ENCODE measurements at regions not wholly inside any gene's neighbourhood (a gene's known extent, or its start where the extent isn't known, plus 50 kb on each side); places are given as distances from the start of the nearest gene placed in this dataset.

DNA sequence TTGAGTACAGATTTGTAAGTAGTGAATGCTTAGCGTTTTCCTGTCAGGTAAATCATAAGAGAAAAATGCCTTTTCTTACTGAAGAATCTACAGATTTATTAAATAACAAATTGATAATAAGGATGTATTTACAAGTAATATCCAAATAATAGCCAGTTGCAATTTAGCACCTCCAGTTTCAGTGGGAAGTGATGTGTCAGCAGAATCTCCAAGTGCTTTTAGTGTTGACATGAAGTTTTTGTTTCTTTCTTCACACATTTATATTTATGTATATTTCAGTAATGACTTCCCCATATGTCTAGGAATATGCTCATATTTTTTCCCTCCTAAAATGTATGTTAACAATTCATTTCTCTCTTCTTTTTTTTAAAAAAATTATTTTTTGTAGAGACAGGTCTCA, 229.9 kb upstream of the GRIN3A start:
- Mint-ChIP-seq H3K4me3 (ENCODE audit: low read depth) (no peak overlapping the region), H3K27ac (no peak overlapping the region), H3K27me3 (no peaks in the 10 kb centered on the region), H3K4me1 (ENCODE audit: low read depth) (no peaks in the 10 kb centered on the region), H3K9me3 (ENCODE audit: low read depth) (no peaks in the 10 kb centered on the region), H3K36me3 (ENCODE audit: insufficient read depth) (no peaks in the 10 kb centered on the region)
- DNase-seq (ENCODE audit: low spot score, unreplicated experiment) = no peak
- TF ChIP-seq, protein P1, sequence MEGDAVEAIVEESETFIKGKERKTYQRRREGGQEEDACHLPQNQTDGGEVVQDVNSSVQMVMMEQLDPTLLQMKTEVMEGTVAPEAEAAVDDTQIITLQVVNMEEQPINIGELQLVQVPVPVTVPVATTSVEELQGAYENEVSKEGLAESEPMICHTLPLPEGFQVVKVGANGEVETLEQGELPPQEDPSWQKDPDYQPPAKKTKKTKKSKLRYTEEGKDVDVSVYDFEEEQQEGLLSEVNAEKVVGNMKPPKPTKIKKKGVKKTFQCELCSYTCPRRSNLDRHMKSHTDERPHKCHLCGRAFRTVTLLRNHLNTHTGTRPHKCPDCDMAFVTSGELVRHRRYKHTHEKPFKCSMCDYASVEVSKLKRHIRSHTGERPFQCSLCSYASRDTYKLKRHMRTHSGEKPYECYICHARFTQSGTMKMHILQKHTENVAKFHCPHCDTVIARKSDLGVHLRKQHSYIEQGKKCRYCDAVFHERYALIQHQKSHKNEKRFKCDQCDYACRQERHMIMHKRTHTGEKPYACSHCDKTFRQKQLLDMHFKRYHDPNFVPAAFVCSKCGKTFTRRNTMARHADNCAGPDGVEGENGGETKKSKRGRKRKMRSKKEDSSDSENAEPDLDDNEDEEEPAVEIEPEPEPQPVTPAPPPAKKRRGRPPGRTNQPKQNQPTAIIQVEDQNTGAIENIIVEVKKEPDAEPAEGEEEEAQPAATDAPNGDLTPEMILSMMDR (IDR thresholded peaks at IDR 0.05; ENCODE audit: unreplicated experiment) = no peak

DNA sequence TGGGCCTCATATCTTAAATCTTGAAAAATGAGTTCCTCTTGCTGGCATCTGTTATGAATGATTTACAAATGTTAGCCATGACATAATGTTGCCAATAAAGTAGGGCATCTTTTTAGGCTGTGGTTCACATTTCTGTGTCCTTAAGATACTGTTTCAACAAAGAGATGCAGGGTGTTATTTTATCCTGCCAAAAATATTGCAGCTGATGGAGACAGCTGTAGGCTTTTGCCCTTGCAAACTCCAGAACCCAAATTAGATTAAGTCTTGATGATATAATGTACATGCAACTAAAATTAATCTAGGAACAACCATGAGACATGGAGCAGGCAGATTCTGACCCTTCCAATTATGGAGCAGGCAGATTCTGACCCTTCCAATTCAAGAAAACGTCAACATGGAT, 228.2 kb upstream of the GRIN3A start:
- no peak overlapping the region for H3K27ac Mint-ChIP-seq
- H3K9me3 Mint-ChIP-seq (ENCODE audit: low read depth) = peaks cover 3% of the 10 kb centered on the region
- no peak for DNase-seq (ENCODE audit: low spot score, unreplicated experiment)
- no peaks in the 10 kb centered on the region for H3K36me3 Mint-ChIP-seq (ENCODE audit: insufficient read depth)
- H3K4me3 Mint-ChIP-seq (ENCODE audit: low read depth) = no peak overlapping the region
- H3K27me3 Mint-ChIP-seq = no peaks in the 10 kb centered on the region
- no peaks in the 10 kb centered on the region for H3K4me1 Mint-ChIP-seq (ENCODE audit: low read depth)
- TF ChIP-seq, protein P1 (IDR thresholded peaks at IDR 0.05; ENCODE audit: unreplicated experiment) = no peak

DNA sequence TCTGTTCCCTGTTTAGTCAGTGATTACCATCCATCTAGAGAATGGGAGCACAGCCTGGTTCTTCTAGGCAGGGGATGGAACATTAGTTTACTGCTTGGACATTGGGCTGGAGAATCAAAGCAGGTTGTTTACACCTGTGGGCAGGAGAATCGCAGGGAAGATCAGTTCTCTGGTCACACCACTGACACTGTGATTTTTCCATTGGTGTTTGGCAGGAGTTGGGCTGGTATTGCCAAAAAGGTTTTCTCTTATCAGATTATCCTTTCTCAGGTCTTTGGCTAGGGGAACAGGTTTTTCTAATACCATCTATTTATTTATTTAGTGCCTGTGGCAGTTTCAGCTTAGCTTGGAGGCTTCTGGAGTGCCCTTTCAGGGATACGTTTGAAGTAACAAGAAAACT, 219.3 kb upstream of the GRIN3A start:
- no peak overlapping the region for H3K4me3 Mint-ChIP-seq (ENCODE audit: low read depth)
- no peaks in the 10 kb centered on the region for H3K27me3 Mint-ChIP-seq
- DNase-seq (ENCODE audit: low spot score, unreplicated experiment) = no peak
- no peaks in the 10 kb centered on the region for H3K4me1 Mint-ChIP-seq (ENCODE audit: low read depth)
- H3K36me3 Mint-ChIP-seq (ENCODE audit: insufficient read depth) = no peaks in the 10 kb centered on the region
- TF ChIP-seq, protein P1 (IDR thresholded peaks at IDR 0.05; ENCODE audit: unreplicated experiment) = no peak
- H3K9me3 Mint-ChIP-seq (ENCODE audit: low read depth) = peaks cover 4% of the 10 kb centered on the region
- no peak overlapping the region for H3K27ac Mint-ChIP-seq

DNA sequence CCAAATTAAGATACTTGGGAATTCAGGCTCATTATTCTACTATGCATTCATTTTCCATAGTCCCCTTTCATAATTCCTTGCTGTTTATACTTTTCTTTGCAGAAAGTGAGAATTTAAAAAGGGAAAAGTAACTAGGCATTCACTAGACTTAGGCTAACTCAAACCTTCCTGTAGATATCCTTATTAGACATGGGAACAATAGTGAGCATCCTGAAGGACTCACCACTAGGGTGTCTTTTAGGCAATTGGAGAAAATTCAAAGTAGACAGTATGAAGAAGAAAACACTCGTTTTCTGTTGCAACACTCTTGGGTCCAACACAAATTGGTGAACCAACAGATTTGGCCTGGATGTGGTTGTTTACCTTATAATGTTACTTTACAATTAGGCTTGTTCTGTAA, 213.2 kb upstream of the GRIN3A start:
- DNase-seq (ENCODE audit: low spot score, unreplicated experiment) = no peak
- no peaks in the 10 kb centered on the region for H3K4me1 Mint-ChIP-seq (ENCODE audit: low read depth)
- TF ChIP-seq, protein P1 (IDR thresholded peaks at IDR 0.05; ENCODE audit: unreplicated experiment) = peak; percentile 18
- no peaks in the 10 kb centered on the region for H3K9me3 Mint-ChIP-seq (ENCODE audit: low read depth)
- no peak overlapping the region for H3K27ac Mint-ChIP-seq
- H3K36me3 Mint-ChIP-seq (ENCODE audit: insufficient read depth) = no peaks in the 10 kb centered on the region
- H3K27me3 Mint-ChIP-seq = no peaks in the 10 kb centered on the region
- no peak overlapping the region for H3K4me3 Mint-ChIP-seq (ENCODE audit: low read depth)

DNA sequence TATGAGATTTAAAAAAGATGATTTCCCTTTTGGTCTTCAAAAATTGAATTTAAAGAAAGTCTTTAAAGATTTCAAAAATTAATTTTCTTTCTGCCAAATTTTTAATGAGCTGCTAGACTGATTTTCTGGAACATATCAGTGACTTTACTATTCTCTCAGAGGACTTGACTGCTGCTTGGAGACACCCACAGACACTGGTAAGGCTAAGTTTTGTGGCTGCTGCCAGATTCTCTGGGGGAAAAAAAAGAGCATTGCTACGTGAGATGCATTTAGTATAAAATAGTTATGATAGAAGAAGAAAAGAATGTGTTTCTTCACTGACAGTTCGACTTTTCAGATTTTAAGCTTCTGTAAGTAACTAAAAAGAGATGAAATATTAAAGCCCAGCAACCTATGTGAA, 193.3 kb upstream of the GRIN3A start:
- no peaks in the 10 kb centered on the region for H3K4me1 Mint-ChIP-seq (ENCODE audit: low read depth)
- no peaks in the 10 kb centered on the region for H3K9me3 Mint-ChIP-seq (ENCODE audit: low read depth)
- H3K36me3 Mint-ChIP-seq (ENCODE audit: insufficient read depth) = no peaks in the 10 kb centered on the region
- no peak overlapping the region for H3K27ac Mint-ChIP-seq
- TF ChIP-seq, protein P1 (IDR thresholded peaks at IDR 0.05; ENCODE audit: unreplicated experiment) = no peak
- DNase-seq (ENCODE audit: low spot score, unreplicated experiment) = no peak
- H3K4me3 Mint-ChIP-seq (ENCODE audit: low read depth) = no peak overlapping the region
- H3K27me3 Mint-ChIP-seq = no peaks in the 10 kb centered on the region
